Renal cortical epithelial cell (primary cell): ENCODE measurements at regions not wholly inside any gene's neighbourhood (a gene's known extent, or its start where the extent isn't known, plus 50 kb on each side); places are given as distances from the start of the nearest gene placed in this dataset.
"Not testable (repeated sequence)": the region's sequence is repeated elsewhere in the genome, so short reads cannot be mapped to it uniquely, and the experiment has no call there.

ENCODE experiments used
- DNase-seq: peaks from one replicate; pipeline ENCODE4 v3.0.0-alpha.2; 2011; ENCODE audit warnings: low read depth

DNA sequence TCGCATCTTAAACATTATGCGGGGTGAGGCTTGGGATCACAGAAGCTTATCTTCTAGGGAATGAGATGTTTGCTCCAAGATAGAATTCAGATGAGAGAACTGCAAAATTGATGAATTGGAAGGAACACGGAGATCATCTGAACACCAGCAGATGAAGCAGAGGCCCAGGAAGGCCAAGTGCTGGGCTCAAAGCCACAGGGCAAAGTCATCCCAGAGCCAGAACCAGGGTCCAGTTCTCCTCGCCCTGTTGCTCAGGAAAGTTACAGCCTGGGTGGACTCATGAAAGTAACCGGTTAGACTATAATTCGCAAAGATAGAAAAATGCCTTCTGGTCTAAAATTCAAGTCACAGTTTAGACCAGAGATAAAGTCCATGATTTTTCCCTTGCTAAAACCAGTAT lies 456.1 kb upstream of the ID2 start:
- DNase-seq = no peak

DNA sequence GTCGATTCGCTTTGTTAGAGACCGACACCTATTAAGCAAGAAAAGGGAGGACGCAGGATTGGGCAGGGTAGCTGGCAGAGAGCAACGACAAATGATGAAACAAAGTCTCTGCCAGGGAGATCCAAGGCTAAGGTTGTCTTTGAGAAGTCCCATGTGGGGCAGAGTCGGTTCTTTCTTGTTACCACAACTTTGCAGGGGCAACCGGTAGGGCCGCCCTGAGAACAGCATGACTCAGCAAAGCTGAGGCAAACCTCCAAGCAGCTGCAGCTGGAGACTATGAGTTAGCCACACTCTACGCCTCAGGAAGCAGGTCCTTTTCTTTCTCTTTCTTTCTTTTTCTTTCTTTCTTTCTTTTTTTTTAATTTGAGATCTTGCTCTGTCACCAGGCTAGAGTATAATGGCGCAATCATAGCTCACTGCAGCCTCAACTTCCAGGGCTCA lies 452.3 kb upstream of the ID2 start:
- peak; percentile 81 for DNase-seq

DNA sequence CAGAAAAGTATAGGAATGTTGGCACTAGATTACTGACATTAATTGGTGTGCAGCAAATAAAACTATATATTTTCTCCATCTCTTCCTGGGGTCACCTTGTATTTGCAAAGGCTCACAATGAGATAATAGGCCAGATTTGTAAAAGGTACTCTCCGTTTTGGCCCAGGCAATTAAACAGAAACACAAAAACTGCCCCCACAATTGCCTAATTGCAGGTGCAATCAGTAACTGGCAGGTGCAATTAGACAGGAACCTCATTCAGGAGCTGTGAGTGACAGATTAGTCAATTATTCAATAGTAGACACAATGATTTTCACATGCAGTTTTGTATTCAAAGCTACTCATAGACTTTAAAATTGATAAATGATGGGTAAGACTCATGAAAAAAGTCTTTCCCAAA lies 451.4 kb upstream of the ID2 start:
- no peak for DNase-seq

DNA sequence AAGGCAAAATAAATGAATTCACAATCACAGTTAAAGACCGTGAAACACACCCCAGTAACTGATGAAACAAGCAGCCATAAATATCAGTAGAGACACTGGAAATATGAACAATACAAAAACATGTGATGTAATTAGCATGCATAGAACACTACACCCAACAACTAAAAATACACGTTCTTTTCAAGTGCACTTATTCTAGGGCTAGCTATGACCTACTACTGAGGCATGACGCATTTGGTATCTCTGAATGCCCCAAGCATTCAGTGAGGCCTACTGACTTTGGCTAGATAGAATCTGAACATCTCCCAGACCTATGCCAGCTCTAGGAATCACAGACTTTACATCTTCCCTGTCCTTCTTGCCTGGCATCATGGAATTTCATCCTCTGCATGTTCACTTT lies 450.0 kb upstream of the ID2 start:
- no peak for DNase-seq

DNA sequence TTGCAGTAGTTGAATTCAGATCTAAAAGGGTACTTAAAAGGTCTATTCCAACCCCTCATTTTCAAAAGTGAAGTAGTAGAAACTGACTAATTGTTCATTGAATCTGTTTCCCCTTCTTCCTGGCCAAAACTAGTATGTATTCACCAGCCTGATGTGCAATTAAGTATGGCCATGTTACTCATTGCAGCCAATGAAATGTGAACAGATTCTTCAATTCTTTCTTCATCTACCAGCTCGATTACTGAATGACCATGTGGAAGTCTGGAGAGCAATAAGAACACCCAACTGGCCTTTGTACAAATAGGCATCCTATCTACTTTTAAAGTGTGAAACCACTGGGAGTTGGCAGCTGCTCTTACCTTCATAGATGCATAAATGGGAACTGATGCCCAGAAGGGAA lies 449.0 kb upstream of the ID2 start:
- DNase-seq = peak; percentile 69

DNA sequence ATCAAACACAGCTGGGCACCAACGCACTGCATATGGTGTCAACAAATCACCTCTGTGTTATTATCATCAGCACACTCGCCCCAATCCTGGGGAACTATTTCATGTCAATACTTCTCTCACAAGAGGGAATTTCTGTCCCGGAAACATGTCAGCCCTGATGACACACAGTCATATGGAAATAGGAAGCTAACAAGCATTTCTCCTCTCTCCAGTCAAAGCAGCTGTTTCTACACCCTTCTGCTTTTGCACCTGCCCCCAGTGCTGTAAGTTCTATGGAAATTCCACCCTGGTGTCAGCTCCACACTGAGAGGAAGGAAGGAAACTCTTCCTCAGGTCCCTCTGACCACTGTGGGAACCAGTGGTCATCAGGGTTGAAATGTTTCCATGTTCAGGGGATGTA lies 447.6 kb upstream of the ID2 start:
- peak; percentile 14 for DNase-seq

DNA sequence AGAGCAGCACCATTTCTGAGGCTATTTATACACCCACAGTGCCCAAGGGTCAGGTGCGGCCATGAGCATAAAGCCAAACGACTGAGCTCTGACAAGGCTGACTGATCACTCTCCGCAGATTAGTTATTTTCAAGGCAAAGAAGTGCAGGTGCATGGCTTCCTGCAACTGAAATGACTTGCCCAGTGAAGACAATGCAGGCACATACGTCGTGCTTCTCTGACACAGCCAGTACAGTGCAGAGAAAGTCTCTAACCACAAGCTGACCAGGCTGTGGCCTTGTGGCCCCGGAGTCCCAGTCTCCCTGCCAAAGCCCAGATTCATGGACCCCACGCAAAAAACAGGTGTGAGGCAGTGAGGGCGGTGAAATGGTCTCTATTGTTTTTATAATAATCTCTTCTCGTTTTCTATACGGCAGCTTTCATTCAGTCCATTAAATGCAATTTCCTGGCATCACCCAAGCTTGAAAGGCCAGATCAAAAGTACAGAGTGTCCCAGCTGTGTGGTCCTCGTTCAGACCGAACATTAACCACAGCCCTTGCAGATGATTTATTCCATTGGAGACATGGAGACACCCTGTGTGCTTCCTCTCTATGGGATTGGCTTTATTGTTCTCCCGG lies 447.0 kb upstream of the ID2 start:
- DNase-seq = peak; percentile 74

DNA sequence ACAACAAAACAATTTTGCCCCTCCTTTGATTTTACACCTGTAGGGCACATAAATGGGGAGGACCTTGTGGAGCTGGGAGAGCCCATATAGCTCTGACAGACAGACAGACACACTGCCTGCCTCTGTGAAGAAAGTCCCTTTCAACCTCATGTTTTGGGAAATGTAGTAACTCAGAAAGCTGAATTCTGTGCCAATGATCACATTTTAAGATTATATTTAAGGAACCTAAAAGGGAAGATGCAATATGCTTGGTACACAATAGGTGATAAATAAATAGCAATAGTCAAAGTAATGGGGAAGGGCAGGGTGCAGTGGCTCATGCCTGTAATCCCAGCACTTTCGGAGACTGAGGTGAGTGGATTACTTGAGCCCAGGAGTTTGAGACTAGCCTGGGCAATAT lies 446.4 kb upstream of the ID2 start:
- DNase-seq = no peak

DNA sequence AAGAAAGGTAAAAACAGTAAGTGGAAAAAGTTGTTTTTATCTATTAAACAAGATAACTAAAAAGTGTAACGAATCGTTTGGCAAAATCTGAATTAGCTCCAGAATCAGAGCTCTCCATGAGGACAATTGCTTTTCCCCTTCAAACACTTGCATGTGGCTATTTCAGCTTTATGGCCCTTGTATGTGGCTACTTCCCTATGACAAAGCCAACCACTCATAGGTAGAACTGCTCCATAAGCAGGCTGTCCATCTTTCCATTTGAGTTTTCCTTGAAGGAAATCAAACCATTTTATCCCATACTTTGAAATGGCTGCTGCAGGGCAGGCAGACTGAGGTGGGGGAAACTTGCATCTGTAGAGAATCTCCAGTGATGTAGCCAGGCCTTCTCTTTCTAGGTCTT lies 445.5 kb upstream of the ID2 start:
- DNase-seq = no peak

DNA sequence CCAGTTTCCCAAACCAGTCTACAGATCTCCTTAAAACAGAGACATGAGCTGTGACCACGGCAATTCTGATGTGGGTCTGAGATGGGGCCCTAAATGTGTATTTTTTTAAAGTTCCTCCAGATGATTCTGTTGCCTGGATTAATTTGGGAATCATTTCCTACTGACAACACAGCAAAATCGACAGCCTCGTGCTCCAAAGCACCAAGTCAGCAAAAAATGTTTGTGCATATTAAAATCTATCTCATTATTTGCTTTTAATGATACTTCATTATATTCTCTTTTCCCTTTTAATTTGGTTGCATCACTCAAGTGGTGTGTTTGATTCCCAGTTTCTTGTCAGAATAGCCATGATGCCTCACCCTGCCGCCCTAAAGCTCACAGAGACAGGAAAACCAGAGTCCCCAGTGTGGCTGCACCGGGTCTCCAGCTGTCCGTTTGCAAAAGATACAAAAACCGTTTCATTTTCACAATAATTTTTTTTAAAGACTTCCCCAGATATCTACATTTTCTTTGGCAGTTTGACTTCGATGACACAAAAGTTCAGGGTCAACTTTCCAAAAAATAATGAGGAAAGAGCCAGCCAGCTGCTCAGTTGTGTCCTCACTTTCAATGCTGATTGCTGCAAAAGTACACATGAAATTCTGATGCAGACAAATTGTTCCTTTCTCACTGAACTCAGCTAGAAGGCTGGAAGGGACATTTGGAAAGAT lies 443.2 kb upstream of the ID2 start:
- DNase-seq = no peak

DNA sequence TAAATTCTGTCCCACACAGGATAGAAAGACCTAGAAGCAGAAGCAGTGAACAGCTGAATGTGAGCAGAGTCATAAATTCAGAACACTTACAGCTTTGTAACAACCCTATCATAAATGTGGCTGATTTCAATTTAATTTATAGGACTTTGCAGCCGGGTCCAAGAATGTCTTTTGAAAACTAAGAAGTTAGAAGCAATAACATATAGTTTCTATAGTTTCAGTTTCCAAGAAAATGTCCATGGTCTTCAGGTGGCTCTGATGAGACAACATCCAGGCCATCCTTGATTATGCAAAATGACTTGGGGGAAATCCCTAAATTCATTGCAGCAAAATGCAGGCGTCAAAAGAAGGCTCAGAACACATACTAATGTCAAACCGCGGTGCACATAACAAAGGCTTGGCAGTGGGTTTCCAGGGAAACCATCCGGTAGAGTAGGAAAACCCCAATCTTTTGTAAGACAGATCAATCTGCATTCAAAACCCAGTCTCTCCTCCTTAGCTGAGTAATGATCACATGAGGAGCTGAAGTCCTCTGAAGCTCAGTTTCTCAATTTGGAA lies 442.2 kb upstream of the ID2 start:
- DNase-seq = peak; percentile 33

DNA sequence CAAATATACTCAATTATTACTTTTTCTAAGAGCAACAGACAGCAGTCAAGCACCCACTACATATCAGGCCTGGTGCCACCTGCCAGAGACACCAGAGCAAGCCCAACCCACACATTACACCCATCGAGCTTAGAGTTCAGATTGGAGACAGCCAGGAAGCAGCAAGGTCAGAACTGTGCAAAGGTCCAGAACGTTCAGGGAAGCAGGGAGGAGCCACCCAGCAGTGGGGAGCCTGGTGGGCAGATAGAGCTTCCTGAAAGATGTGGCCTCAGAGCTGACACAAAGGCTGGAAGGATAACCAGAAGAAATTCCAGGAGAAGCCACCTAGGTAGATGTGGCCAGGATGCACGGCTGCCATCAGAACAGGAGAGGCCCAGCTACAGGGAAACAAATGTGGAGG lies 440.5 kb upstream of the ID2 start:
- DNase-seq = no peak

DNA sequence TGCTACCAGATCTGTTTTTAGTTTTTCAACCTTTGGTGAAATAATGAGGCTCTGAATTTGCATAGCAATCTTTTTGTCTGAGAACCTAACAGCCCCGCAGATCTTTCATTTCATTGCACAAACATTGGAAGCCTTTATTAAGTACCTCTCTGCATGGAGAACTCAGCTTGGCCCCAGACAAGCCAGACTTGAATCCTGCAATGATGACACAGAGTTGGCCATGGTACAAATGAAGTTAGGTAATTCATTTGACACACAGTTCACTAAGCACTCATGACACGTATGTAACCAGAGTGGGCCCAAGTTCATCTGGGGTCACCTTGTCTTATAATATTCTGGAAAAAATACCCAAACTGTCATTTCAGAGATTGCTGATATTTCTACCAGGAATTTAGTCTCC lies 439.1 kb upstream of the ID2 start:
- peak; percentile 52 for DNase-seq

DNA sequence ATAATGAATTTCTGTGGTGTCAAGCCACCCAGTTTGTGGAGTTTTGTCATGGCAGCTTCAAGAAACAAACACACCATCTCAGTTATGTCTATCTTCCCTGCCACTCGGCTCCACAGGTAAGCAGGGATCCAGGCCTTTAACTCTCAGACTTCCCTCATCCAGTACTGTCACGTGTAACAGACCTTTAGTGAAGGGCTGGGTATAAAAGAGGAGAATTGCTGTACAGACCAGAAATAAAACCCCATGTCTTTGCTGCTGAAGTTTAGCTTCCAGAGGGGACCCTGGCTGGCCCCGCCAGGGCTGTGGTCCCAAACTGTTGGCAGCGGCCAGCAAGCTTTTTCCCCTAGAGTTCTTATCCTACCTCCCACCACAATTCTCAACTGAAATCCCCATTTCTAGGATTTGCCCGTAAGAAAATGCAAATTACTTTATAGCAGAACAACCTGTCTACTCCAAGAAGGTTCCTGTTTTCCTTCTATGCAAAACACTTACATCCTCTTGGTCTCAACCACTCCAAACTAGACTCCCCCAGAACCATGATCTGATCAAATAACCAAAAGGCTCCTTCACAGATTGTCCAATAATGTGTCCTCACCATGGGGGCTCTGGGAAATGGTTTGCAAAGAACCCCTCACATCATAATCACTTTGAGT lies 438.0 kb upstream of the ID2 start:
- DNase-seq = no peak

DNA sequence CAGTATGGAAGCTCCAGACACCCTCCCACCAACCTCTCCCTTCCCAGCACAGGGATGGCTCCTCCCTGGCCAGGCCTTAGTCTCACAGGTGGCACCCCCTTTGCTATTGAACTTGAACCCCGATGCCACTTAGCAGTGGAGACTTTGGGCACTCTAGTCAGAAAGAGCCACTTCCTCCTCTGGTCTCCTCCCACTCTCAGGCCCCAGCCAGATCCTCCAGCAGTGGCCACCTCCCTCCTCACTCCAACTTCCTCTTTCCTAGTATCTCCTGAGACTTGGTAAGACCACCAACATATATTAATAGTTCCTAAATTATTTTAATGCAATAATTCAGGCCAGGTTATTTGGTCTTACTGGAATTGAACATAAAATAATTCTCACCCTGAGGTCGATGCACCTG lies 437.2 kb upstream of the ID2 start:
- no peak for DNase-seq

DNA sequence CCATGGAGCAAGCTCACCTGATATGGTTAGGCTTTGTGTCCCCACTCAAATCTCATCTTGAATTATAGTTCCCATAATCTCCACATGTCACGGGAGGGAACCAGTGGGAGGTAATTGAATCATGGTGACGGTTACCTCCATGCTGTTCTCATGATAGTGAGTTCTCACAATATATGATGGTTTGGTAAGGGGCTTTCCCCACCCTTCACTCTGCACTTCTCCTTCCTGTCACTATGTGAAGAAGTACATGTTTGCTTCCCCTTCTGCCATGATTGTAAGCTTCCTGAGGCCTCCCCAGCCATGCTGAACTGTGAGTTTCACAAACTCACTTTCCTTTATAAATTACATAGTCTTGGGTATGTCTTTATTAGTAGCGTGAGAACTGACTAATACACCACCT lies 435.7 kb upstream of the ID2 start:
- DNase-seq = no peak

DNA sequence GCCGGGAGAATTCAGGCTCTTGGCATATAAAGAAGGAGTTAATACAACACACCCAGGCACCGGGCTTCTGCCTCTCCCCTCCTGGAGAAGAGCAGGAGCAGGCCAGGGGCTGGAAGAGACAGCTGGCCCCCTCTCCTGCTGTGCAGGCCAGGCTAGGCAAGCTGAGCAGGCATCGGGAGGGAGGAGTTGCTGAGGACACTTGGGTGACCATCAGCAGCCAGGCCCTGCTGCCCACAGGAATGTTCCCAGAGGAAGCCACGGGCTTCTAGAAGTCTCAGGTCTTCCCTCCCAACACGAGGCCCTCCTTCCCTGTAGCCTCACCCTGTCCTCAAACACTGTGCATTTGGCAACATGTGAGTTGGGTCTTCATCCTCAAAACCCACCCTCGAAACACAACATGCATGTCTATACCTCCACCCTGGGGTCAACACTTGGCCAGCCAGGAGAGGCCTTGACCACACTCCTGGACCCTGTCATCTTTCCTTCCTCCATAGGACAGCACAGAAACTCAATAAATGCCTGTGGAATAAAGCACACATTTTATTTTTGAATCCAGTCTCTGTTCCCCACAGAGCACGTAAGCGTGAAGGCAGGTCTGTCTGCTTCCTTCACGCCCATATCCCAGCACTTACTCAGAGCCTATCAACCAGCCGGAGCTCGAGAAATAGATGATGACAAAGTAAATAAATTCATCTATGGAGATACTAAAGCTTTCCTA lies 433.8 kb upstream of the ID2 start:
- DNase-seq = peak; percentile 20

DNA sequence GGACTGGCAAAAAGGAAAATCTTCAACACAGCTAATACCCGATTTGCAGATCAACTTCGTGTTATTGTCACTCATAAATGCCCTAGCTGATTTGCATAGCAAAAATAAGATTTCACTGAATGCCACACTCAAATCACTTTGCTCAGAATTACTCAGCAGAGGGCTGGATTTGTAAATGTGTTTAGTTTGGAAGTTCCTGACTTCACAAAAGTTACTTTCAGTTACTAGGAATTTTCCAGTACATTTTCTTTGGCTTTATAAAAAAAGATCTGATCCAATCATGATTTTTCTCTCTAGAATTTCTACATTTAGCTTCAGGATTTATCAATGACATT lies 433.3 kb upstream of the ID2 start:
- DNase-seq = no peak

DNA sequence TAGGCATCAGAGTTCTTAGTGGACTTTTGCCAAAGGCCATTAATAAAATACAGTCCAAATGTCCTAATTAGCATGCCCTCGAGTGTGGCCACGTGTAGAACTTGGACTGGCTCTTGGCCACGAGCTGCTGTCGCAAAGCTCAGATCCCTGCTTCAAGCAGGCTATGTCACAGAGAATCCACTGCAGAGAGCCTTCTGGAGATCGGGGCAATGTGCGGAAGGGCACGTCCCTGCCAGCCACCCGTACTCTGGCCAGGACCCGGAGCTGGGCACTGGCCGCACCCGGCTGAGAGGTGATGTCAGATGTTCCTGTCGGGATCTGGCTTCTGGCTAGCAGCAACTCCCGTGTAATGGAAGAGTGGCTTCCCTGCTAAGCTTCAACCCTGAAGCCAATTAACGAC lies 432.7 kb upstream of the ID2 start:
- no peak for DNase-seq

DNA sequence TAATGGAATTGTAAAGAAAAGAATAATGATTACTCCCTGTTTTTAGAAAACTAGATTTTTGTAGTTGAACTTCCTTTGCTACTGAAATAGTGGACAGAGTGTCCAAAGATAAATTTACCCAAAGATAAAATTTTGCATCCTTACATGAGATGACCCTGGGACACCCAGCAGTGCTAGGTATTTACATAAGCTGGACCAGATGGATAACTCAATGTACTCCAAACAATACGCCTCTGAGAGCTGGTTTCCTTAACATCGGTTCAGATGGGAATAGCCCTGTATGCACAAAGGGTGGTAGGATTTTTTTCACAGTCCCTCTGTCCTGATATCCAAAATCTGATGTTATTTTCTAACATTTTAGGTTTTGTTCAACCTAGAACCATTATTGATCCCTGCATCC lies 432.1 kb upstream of the ID2 start:
- no peak for DNase-seq

DNA sequence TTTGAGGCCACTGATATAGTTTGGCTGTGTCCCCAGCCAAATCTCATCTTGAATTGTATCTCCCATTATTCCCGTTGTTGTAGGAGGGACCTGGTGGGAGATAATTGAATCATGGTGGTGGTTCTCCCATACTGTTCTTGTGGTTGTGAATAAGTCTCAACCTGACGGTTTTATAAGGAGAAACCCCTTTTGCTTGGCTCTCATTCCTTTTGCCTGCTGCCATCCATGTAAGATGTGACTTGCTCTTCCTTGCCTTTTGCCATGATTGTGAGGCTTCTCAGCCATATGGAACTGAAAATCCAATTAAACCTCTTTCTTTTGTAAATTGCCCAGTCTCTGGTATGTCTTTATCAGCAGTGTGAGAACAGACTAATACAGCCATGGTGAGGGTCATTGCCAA lies 431.6 kb upstream of the ID2 start:
- DNase-seq = not testable (repeated sequence)

DNA sequence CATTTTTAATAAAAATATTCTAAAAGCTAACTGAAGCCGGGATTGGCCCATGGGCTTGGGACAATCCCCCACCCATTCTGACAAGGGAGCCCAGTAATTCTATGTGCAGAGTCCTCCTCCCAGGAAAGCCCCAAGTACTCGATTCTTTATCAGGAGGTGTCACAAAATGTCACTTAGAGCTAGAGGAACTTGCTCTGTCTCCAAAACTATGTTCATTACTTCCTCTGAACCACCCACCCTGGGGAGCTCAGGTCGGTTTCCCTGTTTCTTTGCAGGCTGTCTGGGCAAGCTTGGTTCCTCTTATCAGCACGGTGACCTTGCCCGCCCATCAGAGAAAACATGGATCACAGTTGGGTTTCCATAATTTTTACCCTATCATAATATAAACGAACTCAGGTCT lies 430.6 kb upstream of the ID2 start:
- no peak for DNase-seq

DNA sequence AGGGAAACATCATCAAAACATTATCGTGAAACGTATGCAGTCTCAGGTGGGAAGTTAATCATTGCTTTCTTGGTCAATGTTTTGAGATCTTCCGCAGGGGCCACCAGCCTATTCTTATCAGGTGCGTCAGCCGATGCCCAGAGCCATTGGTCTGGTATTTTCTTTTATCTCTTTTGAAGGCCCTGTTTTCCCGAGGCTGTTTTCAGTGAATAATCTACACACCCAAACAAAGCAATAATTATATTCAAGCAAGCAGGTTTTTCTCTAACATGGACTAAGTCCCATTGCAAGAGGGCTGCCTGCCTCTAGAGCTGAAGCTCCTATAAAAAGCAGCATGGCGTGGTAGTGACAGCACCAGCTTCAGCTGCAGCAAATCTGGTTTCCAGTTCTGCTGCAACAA lies 430.0 kb upstream of the ID2 start:
- DNase-seq = no peak
